ENCODE measurements at regions not wholly inside any gene's neighbourhood (a gene's known extent, or its start where the extent isn't known, plus 50 kb on each side); places are given as distances from the start of the nearest gene placed in this dataset.

DNA sequence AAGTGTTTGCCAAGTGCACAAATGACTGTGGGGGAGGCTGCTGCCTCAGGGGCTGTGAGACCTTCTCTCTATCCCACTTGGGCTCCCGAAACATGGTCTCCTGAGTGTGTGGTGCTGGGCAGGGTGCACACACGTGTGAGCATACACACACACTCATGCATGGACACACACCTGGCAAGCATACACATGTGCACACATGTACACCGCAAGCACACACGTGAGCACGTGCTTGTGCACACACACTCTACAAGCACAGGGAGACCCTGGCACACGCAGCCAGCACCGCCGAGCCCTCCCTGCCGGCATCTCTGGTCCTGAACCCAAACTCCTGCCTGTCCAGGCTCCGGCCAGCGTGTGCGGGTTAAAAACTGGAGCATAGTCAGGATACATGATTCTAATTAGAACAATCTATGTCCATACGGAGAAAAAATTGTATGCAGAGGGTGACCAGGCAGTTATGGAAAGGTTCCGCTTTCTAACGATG is 79.4 kb upstream of the TTC34 start:
- no peak for DNase-seq (ENCODE audit: extremely low read depth in 1 of 11, low read depth in 9 of 11, low spot score in 4 of 11)

DNA sequence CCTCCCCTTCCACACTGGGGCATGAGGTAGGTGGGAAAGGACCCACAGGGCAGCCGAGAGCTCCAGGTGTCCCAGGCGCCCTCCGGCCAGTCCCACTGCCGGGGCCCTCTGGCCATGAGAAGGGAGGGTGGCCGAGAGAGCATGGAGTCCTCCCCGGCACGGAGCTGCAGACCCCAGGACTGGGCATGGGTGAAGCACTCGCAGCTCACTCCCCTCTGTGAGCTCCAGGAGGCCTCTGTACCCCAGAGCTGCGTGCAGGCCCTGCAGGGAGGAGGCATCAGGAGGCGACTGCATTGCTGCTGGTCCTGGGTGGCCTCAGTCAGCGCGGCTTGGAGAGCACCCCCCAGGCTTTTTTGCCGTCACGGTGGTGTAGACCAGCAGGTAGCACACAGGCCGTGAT is 80.1 kb upstream of the TTC34 start:
- no peak for DNase-seq (ENCODE audit: extremely low read depth in 1 of 11, low read depth in 9 of 11, low spot score in 4 of 11)

- peak in 8 of 11 donors; percentile 17 to 71 (median 54) for DNase-seq (ENCODE audit: extremely low read depth in 1 of 11, low read depth in 9 of 11, low spot score in 4 of 11)
These were observed 81.6 kb upstream of the TTC34 start for GRCh38 chr1:2882966-2883696.

GRCh38 chr1:2885001-2885400 is 83.5 kb upstream of the TTC34 start:
- DNase-seq (ENCODE audit: extremely low read depth in 1 of 11, low read depth in 9 of 11, low spot score in 4 of 11) = no peak

GRCh38 chr1:2886631-2887030 is 85.1 kb upstream of the TTC34 start:
- no peak for DNase-seq (ENCODE audit: extremely low read depth in 1 of 11, low read depth in 9 of 11, low spot score in 4 of 11)

DNA sequence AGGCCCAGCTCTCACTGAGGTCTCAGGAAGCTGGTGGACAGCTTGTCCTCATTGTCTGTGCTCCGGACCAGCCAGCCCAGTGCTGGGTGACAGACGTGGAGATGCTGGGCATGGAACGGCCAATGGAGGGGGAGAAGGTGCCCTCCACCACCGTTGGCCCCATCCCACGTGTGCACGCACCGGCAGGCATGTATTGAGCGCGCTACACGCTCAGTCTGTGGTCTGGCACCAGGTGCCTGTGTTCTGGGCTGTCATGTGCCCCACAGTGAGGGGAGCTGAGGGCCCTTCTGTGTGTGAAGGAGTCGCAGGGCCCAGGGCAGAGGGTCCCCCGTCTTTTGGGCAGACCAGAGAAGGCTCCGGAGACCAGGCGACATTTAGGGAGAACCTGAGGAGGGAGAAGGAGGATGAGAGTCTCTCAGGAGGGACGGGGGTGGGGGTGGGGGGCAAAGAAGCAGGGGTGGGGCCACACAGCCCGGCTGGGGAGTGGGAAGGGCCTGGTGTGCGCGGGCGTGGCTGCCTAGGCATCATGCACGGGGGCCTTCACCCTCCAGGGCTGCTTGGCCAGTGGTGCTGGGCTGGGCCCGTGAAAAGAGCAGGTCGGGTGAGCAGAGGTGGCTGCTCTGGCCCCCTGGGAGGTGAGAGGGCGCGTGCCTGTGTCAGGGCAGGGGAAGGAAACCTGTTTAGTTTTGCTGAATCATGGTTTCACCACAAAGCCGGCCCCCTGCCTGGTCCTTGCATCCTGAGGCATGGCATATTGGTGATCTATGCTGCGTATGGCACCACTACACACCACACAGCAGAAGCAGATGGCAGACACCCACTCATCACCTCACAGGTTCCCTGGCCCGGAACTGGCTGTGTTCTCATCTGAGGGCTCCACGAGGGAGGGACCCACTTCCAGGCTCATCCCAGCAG is 86.7 kb upstream of the TTC34 start:
- DNase-seq (ENCODE audit: extremely low read depth in 1 of 11, low read depth in 9 of 11, low spot score in 4 of 11) = no peak

GRCh38 chr1:2890221-2890850 is 88.8 kb upstream of the TTC34 start:
- no peak for DNase-seq (ENCODE audit: extremely low read depth in 1 of 11, low read depth in 9 of 11, low spot score in 4 of 11)

GRCh38 chr1:2891923-2892448 is 90.5 kb upstream of the TTC34 start:
- DNase-seq (ENCODE audit: extremely low read depth in 1 of 11, low read depth in 9 of 11, low spot score in 4 of 11) = no peak

DNA sequence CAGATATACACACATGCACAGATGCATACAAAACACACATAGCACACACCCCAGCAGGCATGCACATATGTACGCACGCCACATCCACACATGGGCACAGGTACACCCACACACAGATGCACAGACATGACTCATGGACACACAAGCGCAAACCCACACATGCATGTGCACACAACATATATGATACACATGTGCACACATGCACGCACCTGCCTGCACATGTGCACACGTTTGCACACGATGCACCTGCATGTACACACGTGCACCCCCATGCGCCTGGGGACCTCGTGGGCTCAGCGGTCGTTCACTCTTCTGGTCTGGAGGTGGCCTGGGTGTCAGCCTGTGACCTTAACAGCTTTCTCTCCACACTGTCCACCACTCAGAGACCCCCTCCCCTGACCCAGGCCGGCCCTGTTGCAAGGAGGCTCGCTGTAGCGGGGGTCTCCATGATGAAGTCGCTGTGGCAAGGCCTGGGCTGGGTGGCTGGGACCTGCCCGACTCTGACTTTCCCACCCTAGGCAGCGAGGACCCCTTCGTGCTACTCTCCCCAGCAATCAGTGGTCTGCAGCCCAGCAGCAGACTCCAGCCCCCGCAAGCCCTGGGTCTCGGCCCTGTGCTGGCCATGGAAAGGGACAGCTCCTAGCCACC is 92.1 kb upstream of the TTC34 start:
- DNase-seq (ENCODE audit: extremely low read depth in 1 of 11, low read depth in 9 of 11, low spot score in 4 of 11) = no peak

- no peak for DNase-seq (ENCODE audit: extremely low read depth in 1 of 11, low read depth in 9 of 11, low spot score in 4 of 11)
These were observed 93.0 kb upstream of the TTC34 start for GRCh38 chr1:2894381-2895041.

DNA sequence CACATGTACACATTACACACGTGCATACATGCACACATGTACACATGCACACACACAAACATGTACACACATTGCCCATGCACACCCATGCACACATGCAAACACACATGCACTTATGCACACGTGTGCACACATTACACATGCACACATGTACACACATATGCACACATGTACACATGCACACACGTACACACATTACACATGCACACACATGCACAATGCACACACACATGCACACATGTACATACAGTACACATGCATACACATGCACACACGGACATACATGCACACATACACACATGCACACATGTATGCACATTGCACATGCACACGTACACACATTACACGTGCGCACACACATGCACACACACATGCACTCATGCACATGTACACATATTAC is 95.3 kb upstream of the TTC34 start:
- no peak for DNase-seq (ENCODE audit: extremely low read depth in 1 of 11, low read depth in 9 of 11, low spot score in 4 of 11)

- DNase-seq (ENCODE audit: extremely low read depth in 1 of 11, low read depth in 9 of 11, low spot score in 4 of 11) = no peak
These were observed 101.7 kb upstream of the TTC34 start for GRCh38 chr1:2903226-2903625.

- DNase-seq (ENCODE audit: extremely low read depth in 1 of 11, low read depth in 9 of 11, low spot score in 4 of 11) = no peak
These were observed 102.7 kb upstream of the TTC34 start for GRCh38 chr1:2904191-2904590.

DNA sequence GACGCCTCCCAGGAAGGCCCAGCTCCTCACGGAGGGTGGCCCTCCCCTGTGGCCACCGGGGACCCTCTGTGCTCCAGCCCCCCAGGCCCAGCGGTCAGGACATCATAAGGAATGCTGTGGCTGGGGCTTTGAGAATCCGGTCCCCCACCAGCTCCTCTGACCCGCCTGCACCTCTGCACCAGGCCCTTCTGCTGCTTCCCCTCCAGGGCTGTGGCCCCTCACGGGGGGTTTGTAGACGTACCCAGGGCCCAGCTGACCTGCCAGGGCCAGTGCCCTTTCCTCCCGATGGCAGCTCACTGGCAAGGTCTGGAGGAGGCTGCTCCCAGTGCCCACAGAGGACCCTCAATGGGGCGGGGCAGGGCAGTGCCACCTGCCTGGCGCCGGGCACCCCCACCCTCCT is 103.9 kb upstream of the TTC34 start:
- no peak for DNase-seq (ENCODE audit: extremely low read depth in 1 of 11, low read depth in 9 of 11, low spot score in 4 of 11)

- DNase-seq (ENCODE audit: extremely low read depth in 1 of 11, low read depth in 9 of 11, low spot score in 4 of 11) = peak in 7 of 11 donors; percentile 48 to 72 (median 66)
These were observed 104.6 kb upstream of the TTC34 start for GRCh38 chr1:2906085-2906484.

GRCh38 chr1:2906620-2907019 is 105.1 kb upstream of the TTC34 start:
- DNase-seq (ENCODE audit: extremely low read depth in 1 of 11, low read depth in 9 of 11, low spot score in 4 of 11) = no peak

DNA sequence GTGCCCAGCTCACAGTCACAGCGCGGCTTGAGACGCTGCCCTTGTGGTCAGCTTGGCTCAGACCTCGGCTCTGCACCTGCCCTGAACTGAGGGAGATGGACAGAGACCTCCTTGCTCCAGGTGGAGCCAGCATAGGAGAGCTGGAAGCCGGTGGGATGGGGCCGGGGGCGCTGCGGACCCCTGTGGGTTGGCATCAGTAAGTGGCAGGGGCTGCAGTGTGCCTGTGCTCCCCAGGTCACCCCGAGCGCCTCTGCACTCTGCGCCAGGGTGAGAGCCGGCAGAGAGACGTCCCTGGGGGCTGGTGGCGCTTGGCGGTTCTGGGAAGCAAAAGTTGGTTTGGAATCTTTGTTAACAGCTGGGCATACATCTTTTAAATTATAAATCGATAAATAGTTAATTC is 105.6 kb upstream of the TTC34 start:
- DNase-seq (ENCODE audit: extremely low read depth in 1 of 11, low read depth in 9 of 11, low spot score in 4 of 11) = no peak

- DNase-seq (ENCODE audit: extremely low read depth in 1 of 11, low read depth in 9 of 11, low spot score in 4 of 11) = no peak
These were observed 106.6 kb upstream of the TTC34 start for GRCh38 chr1:2908081-2908480.

GRCh38 chr1:2908561-2908960 is 107.1 kb upstream of the TTC34 start:
- no peak for DNase-seq (ENCODE audit: extremely low read depth in 1 of 11, low read depth in 9 of 11, low spot score in 4 of 11)

Measured in renal cortex interstitium (tissue), 11 donors.